HG03159 (cell line): ENCODE measurements at regions not wholly inside any gene's neighbourhood (a gene's known extent, or its start where the extent isn't known, plus 50 kb on each side); places are given as distances from the start of the nearest gene placed in this dataset.

ENCODE experiments used
- ATAC-seq: cut with Tn5 transposase; IDR thresholded peaks from one replicate; pipeline ENCODE4 v1.9.1; 2021; ENCODE audit warnings: mild to moderate bottlenecking, moderate library complexity; ENCODE audit not compliant: unreplicated experiment

GRCh38 chr14:98229656-98230366 lies 1042.2 kb downstream of the BCL11B start:
- ATAC-seq = no peak

GRCh38 chr14:98230411-98230810 lies 1041.6 kb downstream of the BCL11B start:
- no peak for ATAC-seq

- no peak for ATAC-seq
Measured at GRCh38 chr14:98231210-98231609, 1040.8 kb downstream of the BCL11B start.

- no peak for ATAC-seq
Measured at GRCh38 chr14:98233656-98234055, 1038.3 kb downstream of the BCL11B start.

- ATAC-seq = no peak
Measured at GRCh38 chr14:98234208-98234607, 1037.8 kb downstream of the BCL11B start.

GRCh38 chr14:98236314-98236713 lies 1035.7 kb downstream of the BCL11B start:
- ATAC-seq = no peak

GRCh38 chr14:98237939-98238338 lies 1034.1 kb downstream of the BCL11B start:
- no peak for ATAC-seq

- no peak for ATAC-seq
Measured at GRCh38 chr14:98240376-98240775, 1031.6 kb downstream of the BCL11B start.

GRCh38 chr14:98242903-98243302 lies 1029.1 kb downstream of the BCL11B start:
- no peak for ATAC-seq

- ATAC-seq = no peak
Measured at GRCh38 chr14:98243332-98243731, 1028.7 kb downstream of the BCL11B start.

GRCh38 chr14:98244162-98244948 lies 1027.6 kb downstream of the BCL11B start:
- no peak for ATAC-seq

GRCh38 chr14:98244966-98245569 lies 1026.9 kb downstream of the BCL11B start:
- no peak for ATAC-seq

- ATAC-seq = no peak
Measured at GRCh38 chr14:98249057-98249456, 1022.9 kb downstream of the BCL11B start.

- ATAC-seq = no peak
Measured at GRCh38 chr14:98249476-98249875, 1022.5 kb downstream of the BCL11B start.

- ATAC-seq = no peak
Measured at GRCh38 chr14:98252820-98253219, 1019.2 kb downstream of the BCL11B start.

GRCh38 chr14:98259881-98260280 lies 1012.1 kb downstream of the BCL11B start:
- no peak for ATAC-seq

- no peak for ATAC-seq
Measured at GRCh38 chr14:98262566-98262965, 1009.4 kb downstream of the BCL11B start.

GRCh38 chr14:98269533-98269932 lies 1002.5 kb downstream of the BCL11B start:
- ATAC-seq = no peak

- ATAC-seq = no peak
Measured at GRCh38 chr14:98270201-98270600, 1001.8 kb downstream of the BCL11B start.

- no peak for ATAC-seq
Measured at GRCh38 chr14:98274596-98274995, 997.4 kb downstream of the BCL11B start.

- no peak for ATAC-seq
Measured at GRCh38 chr14:98278800-98279199, 993.2 kb downstream of the BCL11B start.

- no peak for ATAC-seq
Measured at GRCh38 chr14:98280436-98280835, 991.6 kb downstream of the BCL11B start.
